ENCODE measurements at regions not wholly inside any gene's neighbourhood (a gene's known extent, or its start where the extent isn't known, plus 50 kb on each side); places are given as distances from the start of the nearest gene placed in this dataset.

- DNase-seq (ENCODE audit: low spot score): no peak
Measured at GRCh38 chr21:23729331-23729730, 1878.0 kb downstream of the MRPL39 start.

GRCh38 chr21:23725576-23725975, 1881.7 kb downstream of the MRPL39 start:
- DNase-seq (ENCODE audit: low spot score): peak; percentile 54

GRCh38 chr21:23718446-23719285, 1888.6 kb downstream of the MRPL39 start:
- DNase-seq (ENCODE audit: low spot score): no peak

- no peak for DNase-seq (ENCODE audit: low spot score)
Measured at GRCh38 chr21:23712166-23712565, 1895.1 kb downstream of the MRPL39 start.

GRCh38 chr21:23706431-23706830, 1900.8 kb downstream of the MRPL39 start:
- DNase-seq (ENCODE audit: low spot score): no peak

- DNase-seq (ENCODE audit: low spot score): no peak
Measured at GRCh38 chr21:23699402-23699801, 1907.9 kb downstream of the MRPL39 start.

- no peak for DNase-seq (ENCODE audit: low spot score)
Measured at GRCh38 chr21:23698619-23699018, 1908.7 kb downstream of the MRPL39 start.

- DNase-seq (ENCODE audit: low spot score): peak; percentile 76
Measured at GRCh38 chr21:23695443-23695842, 1911.8 kb downstream of the MRPL39 start.

- DNase-seq (ENCODE audit: low spot score): peak; percentile 39
Measured at GRCh38 chr21:23694390-23694789, 1912.9 kb downstream of the MRPL39 start.

- DNase-seq (ENCODE audit: low spot score): no peak
Measured at GRCh38 chr21:23690316-23690715, 1917.0 kb downstream of the MRPL39 start.

- no peak for DNase-seq (ENCODE audit: low spot score)
Measured at GRCh38 chr21:23686737-23687523, 1920.4 kb downstream of the MRPL39 start.

GRCh38 chr21:23684431-23684830, 1922.8 kb downstream of the MRPL39 start:
- no peak for DNase-seq (ENCODE audit: low spot score)

- no peak for DNase-seq (ENCODE audit: low spot score)
Measured at GRCh38 chr21:23664193-23664694, 1943.0 kb downstream of the MRPL39 start.

GRCh38 chr21:23660560-23660959, 1946.7 kb downstream of the MRPL39 start:
- DNase-seq (ENCODE audit: low spot score): no peak

GRCh38 chr21:23644768-23645167, 1962.5 kb downstream of the MRPL39 start:
- no peak for DNase-seq (ENCODE audit: low spot score)

- no peak for DNase-seq (ENCODE audit: low spot score)
Measured at GRCh38 chr21:23639721-23640120, 1967.6 kb downstream of the MRPL39 start.

- DNase-seq (ENCODE audit: low spot score): no peak
Measured at GRCh38 chr21:23638131-23638695, 1969.1 kb downstream of the MRPL39 start.

GRCh38 chr21:23633447-23633940, 1973.8 kb downstream of the MRPL39 start:
- DNase-seq (ENCODE audit: low spot score): no peak

- DNase-seq (ENCODE audit: low spot score): no peak
Measured at GRCh38 chr21:23624281-23624680, 1983.0 kb downstream of the MRPL39 start.

- DNase-seq (ENCODE audit: low spot score): no peak
Measured at GRCh38 chr21:23613014-23613413, 1994.3 kb downstream of the MRPL39 start.

GRCh38 chr21:23612210-23612609, 1995.1 kb downstream of the MRPL39 start:
- no peak for DNase-seq (ENCODE audit: low spot score)

GRCh38 chr21:23607782-23608431, 1999.4 kb downstream of the MRPL39 start:
- DNase-seq (ENCODE audit: low spot score): no peak

Measured in NAMALWA (cell line).